K562 (cell line): ENCODE measurements at regions not wholly inside any gene's neighbourhood (a gene's known extent, or its start where the extent isn't known, plus 50 kb on each side); places are given as distances from the start of the nearest gene placed in this dataset.

ENCODE experiments used
- ATAC-seq: fragments of 200-7000 bp; cut with Tn5 transposase; 3 replicates; pipeline ENCODE4 v1.9.1; 2020; ENCODE audit warnings: moderate library complexity
- BruUV-seq: library from RNA; stranded (reverse); fragments of 400-500 nt; replicated peaks from 2 replicates; lab custom pipeline; 2021; lab: Mats Ljungman, UMichigan
- CTCF ChIA-PET: fragments of 300-600 bp; formaldehyde crosslinking; extraction: SDS; loops from one replicate; lab custom pipeline; 2021; ENCODE audit warnings: low intra/inter-chr PET ratio; lab: Yijun Ruan, JAX
- POLR2A ChIA-PET: fragments of 300-600, 350-650 bp; sonication (Branson Sonifier 250); formaldehyde crosslinking; extraction: SDS; loops from one replicate; lab custom pipeline; 2021; ENCODE audit warnings: antibody characterized with exemption, inconsistent platforms; lab: Yijun Ruan, JAX
- DNase-seq, 4 experiments: peaks; one replicate each; pipeline versions ENCODE4 v3.0.0 to v3.0.0-alpha.2; 2011 to 2018; ENCODE audit warnings: low spot score in 3 of 4, mixed read lengths in 3 of 4; ENCODE audit errors: extremely low read depth in 1 of 4
- FAIRE-seq: peaks from 2 replicates; lab custom pipeline; 2011; peaks lifted over from hg19 to GRCh38; lab: Jason Lieb, UNC
- H2AFZ ChIP-seq: 2 replicates; pipeline ENCODE4 v1.6.0; 2011; ENCODE audit warnings: low read depth, low read length, control low read depth, inconsistent platforms
- H3K27ac ChIP-seq: fragments of 200-600 bp; 3 replicates; pipeline ENCODE4 v1.8.0; 2011; ENCODE audit warnings: low read depth, mild to moderate bottlenecking, control low read depth, inconsistent platforms, low read length, moderate library complexity, mixed read lengths; ENCODE audit errors: extremely low read depth
- H3K27me3 ChIP-seq, 2 experiments: fragments of 300-600 bp in 1 of 2; 2 replicates in 1 of 2; 3 replicates in 1 of 2; pipeline versions ENCODE4 v1.6.0 to v1.8.0; 2011; ENCODE audit warnings: inconsistent platforms in 2 of 2, low read length in 2 of 2, mild to moderate bottlenecking in 1 of 2, mixed read lengths in 1 of 2, moderate library complexity in 1 of 2; ENCODE audit not compliant: control insufficient read depth in 2 of 2, insufficient read depth in 2 of 2
- H3K36me3 ChIP-seq: fragments of 300-600 bp; 3 replicates; pipeline ENCODE4 v1.8.0; 2011; ENCODE audit warnings: mild to moderate bottlenecking, low read length, inconsistent platforms; ENCODE audit not compliant: control insufficient read depth, insufficient read depth
- H3K4me1 ChIP-seq, 2 experiments: fragments of 200-600 bp in 1 of 2; replicated peaks in 1 of 2; 2 replicates in 1 of 2; 3 replicates in 1 of 2; pipeline versions ENCODE4 v1.5.1 to v1.8.0; 2011; ENCODE audit warnings: inconsistent platforms in 2 of 2, low read length in 2 of 2, mild to moderate bottlenecking in 1 of 2, mixed read lengths in 1 of 2, moderate library complexity in 1 of 2; ENCODE audit not compliant: control insufficient read depth in 2 of 2, insufficient read depth in 2 of 2
- H3K4me2 ChIP-seq: 2 replicates; pipeline ENCODE4 v1.6.1; 2011; ENCODE audit warnings: low read length, control low read depth, inconsistent platforms, mixed read lengths; ENCODE audit not compliant: insufficient read depth
- H3K4me3 ChIP-seq: fragments of 200-600 bp; sonication (generic), shearing (Covaris generic); 2 replicates; pipeline ENCODE4 v1.5.1; 2016; ENCODE audit warnings: control low read depth, inconsistent platforms
- H3K79me2 ChIP-seq: fragments of 200-600 bp; 3 replicates; pipeline ENCODE4 v1.8.0; 2011; ENCODE audit warnings: low read length, inconsistent platforms; ENCODE audit not compliant: control insufficient read depth, insufficient read depth
- H3K9ac ChIP-seq, 2 experiments: 2 replicates each; pipeline versions ENCODE4 v1.6.0 to v1.6.1; 2011; ENCODE audit warnings: low read depth in 2 of 2, low read length in 2 of 2, control low read depth in 1 of 2, inconsistent platforms in 1 of 2, mild to moderate bottlenecking in 1 of 2, mixed read lengths in 1 of 2; ENCODE audit not compliant: insufficient read depth in 1 of 2
- H3K9me1 ChIP-seq: one replicate; pipeline ENCODE4 v1.6.0; 2011; ENCODE audit warnings: inconsistent platforms, mild to moderate bottlenecking, low read length, moderate library complexity; ENCODE audit not compliant: control insufficient read depth, insufficient read depth
- H3K9me3 ChIP-seq: replicated peaks from 2 replicates; pipeline ENCODE4 v1.5.1; 2011; ENCODE audit warnings: low read depth, low read length, inconsistent platforms; ENCODE audit not compliant: control insufficient read depth, insufficient read depth
- H4K20me1 ChIP-seq: replicated peaks from 2 replicates; pipeline ENCODE4 v1.6.1; 2011; ENCODE audit warnings: low read length, inconsistent platforms, mixed read lengths; ENCODE audit not compliant: control insufficient read depth, insufficient read depth
- BCL6 ChIP-seq: fragments of 250-450 bp; sonication (Bioruptor Pico); IDR thresholded peaks from 2 replicates; pipeline ENCODE4 v1.4.0; 2020
- CBX8 ChIP-seq: fragments of 200-600 bp; sonication (generic); IDR thresholded peaks from 2 replicates; pipeline ENCODE4 v1.6.1; 2012; ENCODE audit warnings: borderline replicate concordance, mixed run types, low read depth, mild to moderate bottlenecking, moderate library complexity, mixed read lengths, low read length, control low read depth, inconsistent platforms; ENCODE audit not compliant: poor library complexity, severe bottlenecking; ENCODE audit errors: extremely low read depth
- CC2D1A ChIP-seq: fragments of 450-650 bp; IDR thresholded peaks from 2 replicates; pipeline ENCODE4 v1.6.1; 2017; ENCODE audit warnings: mild to moderate bottlenecking
- DPF2 ChIP-seq: fragments of 450-650 bp; IDR thresholded peaks from 2 replicates; pipeline ENCODE4 v1.6.1; 2016
- HEY1 ChIP-seq: fragments of 250-450 bp; sonication (Bioruptor Pico); IDR thresholded peaks from 2 replicates; pipeline ENCODE4 v1.5.0; 2020; ENCODE audit warnings: mild to moderate bottlenecking, moderate library complexity, borderline replicate concordance
- KDM4B ChIP-seq, 2 experiments: fragments of 450-650 bp in 1 of 2; sonication (generic) in 1 of 2; IDR thresholded peaks; 2 replicates each; pipeline ENCODE4 v1.6.1; 2016 to 2017; ENCODE audit warnings: borderline replicate concordance in 2 of 2, antibody characterized with exemption in 1 of 2, low read depth in 1 of 2, mild to moderate bottlenecking in 1 of 2
- MCM7 ChIP-seq, 2 experiments: fragments of 450-650 bp; IDR thresholded peaks; 2 replicates each; pipeline ENCODE4 v1.6.1; 2016 to 2018
- MEF2D ChIP-seq: conservative IDR thresholded peaks from 2 replicates; pipeline ENCODE4 v1.6.1; 2016; ENCODE audit warnings: low read depth, missing genetic modification characterization, missing compliant biosample characterization
- MTF1 ChIP-seq: fragments of 250-450 bp; sonication (Bioruptor Pico); IDR thresholded peaks from 2 replicates; pipeline ENCODE4 v1.9.0; 2021; ENCODE audit warnings: moderate library complexity, mild to moderate bottlenecking, inconsistent platforms, borderline replicate concordance
- RBM14 ChIP-seq: fragments of 200-400 bp; formaldehyde crosslinking; IDR thresholded peaks from 2 replicates; pipeline ENCODE4 v1.6.1; 2018; ENCODE audit warnings: low read depth, mild to moderate bottlenecking, low read length, moderate library complexity, borderline replicate concordance; ENCODE audit not compliant: insufficient read depth
- RCOR1 ChIP-seq, 2 experiments: IDR thresholded peaks; 2 replicates each; pipeline ENCODE4 v1.6.1; 2012; ENCODE audit warnings: low read depth in 2 of 2, low read length in 2 of 2, borderline replicate concordance in 1 of 2, improper control_type of control experiment in 1 of 2
- TEAD4 ChIP-seq, 2 experiments: sonication (generic) in 1 of 2; formaldehyde crosslinking in 1 of 2; IDR thresholded peaks; 2 replicates each; pipeline versions ENCODE4 v1.6.1 to v1.8.0; 2012 to 2022; ENCODE audit warnings: borderline replicate concordance in 1 of 2, inconsistent platforms in 1 of 2, low read length in 1 of 2, mild to moderate bottlenecking in 1 of 2, missing genetic modification reagents in 1 of 2
- ZNF165 ChIP-seq: fragments of 250-450 bp; sonication (Bioruptor Pico); IDR thresholded peaks from 2 replicates; pipeline ENCODE4 v1.4.0; 2020; ENCODE audit warnings: borderline replicate concordance
- ZNF518B ChIP-seq: fragments of 250-450 bp; sonication (Bioruptor Pico); IDR thresholded peaks from 2 replicates; pipeline ENCODE4 v1.5.0; 2021; ENCODE audit warnings: mild to moderate bottlenecking, moderate library complexity
- WGBS: fragments of 100-300 bp; shearing (Covaris generic); methylation state at CpG from one replicate; pipeline ENCODE4 v1.1.6; 2016; ENCODE audit warnings: low coverage, mixed read lengths; ENCODE audit not compliant: insufficient coverage; ENCODE audit errors: missing lambda C conversion rate; 5-methylcytosine and 5-hydroxymethylcytosine counted together
- in situ Hi-C: fragments of 300-500 bp; cut with MboI; formaldehyde crosslinking; loops from 4 replicates; pipeline ENCODE4 v1.15.0; 2018; ENCODE audit warnings: inconsistent platforms, mixed read lengths
- intact Hi-C: fragments of 100-400 bp; cut with micrococcal nuclease; formaldehyde crosslinking; loops from 2 replicates; pipeline ENCODE4 v1.14.2; 2022
- TF ChIP-seq, protein P1 (sequence below): fragments of 250-450 bp; sonication (Bioruptor Pico); IDR thresholded peaks from 2 replicates; pipeline ENCODE4 v1.8.0; 2022; ENCODE audit warnings: moderate library complexity, mild to moderate bottlenecking, inconsistent platforms
- TF ChIP-seq, protein P2 (sequence below): sonication (generic); formaldehyde crosslinking; IDR thresholded peaks from 2 replicates; pipeline ENCODE4 v1.9.0; 2022; ENCODE audit warnings: mild to moderate bottlenecking, missing genetic modification reagents

GRCh38 chr2:158738363-158738762 is 56.8 kb upstream of the DAPL1 start:
- Histone ChIP-seq H3K27ac (no peak overlapping the region), H3K36me3 (no peaks in the 10 kb centered on the region), H3K27me3 (peaks cover 24 to 57% of the 10 kb centered on the region in 2 experiments), H3K4me3 (no peak overlapping the region), H3K4me1 (no peaks in the 10 kb centered on the region), H3K79me2 (no peaks in the 10 kb centered on the region), H3K9me1 (no peaks in the 10 kb centered on the region), H3K9me3 (no peaks in the 10 kb centered on the region), H3K9ac (no peak overlapping the region), H2AFZ (no peak overlapping the region), H3K4me2 (no peak overlapping the region), H4K20me1 (no peaks in the 10 kb centered on the region)
- ChIA-PET POLR2A (interaction anchor here (0.5 to 1.1 kb wide), 2 partner anchors 16 to 24 kb away, joined by 3 read pairs; no protein-coding TSS in a partner anchor), CTCF (no interaction called here)
- in situ Hi-C loops (loop anchor here (25.0 kb wide), 1 partner anchor 1251 kb away; no protein-coding TSS in a partner anchor), intact Hi-C loops (no loop called here)
- FAIRE-seq (no peak), DNase-seq (peak in 1 of 4 experiments; percentile 33), ATAC-seq (peak; percentile 72)
- no TSS peak for BruUV-seq
- 0% methylated on average over 5 of the region's 5 CpGs for WGBS
- TF ChIP-seq KDM4B (IDR thresholded peaks at IDR 0.05; ENCODE audit: borderline replicate concordance in 2 of 2, low read depth in 1 of 2) (no peak), CBX8 (no peak), MCM7 (IDR thresholded peaks at IDR 0.05) (no peak), RCOR1 (IDR thresholded peaks at IDR 0.05; ENCODE audit: borderline replicate concordance in 1 of 2, low read depth in 2 of 2, low read length in 2 of 2) (peak in 1 of 2 experiments; percentile 94; a peak in 3 of 4 replicates), TEAD4 (IDR thresholded peaks at IDR 0.05; ENCODE audit: low read length) (peak; percentile 19; the same call in 1 of the 2 replicates), TEAD4 (CRISPR knock-in tag; IDR thresholded peaks at IDR 0.05; ENCODE audit: borderline replicate concordance) (no peak), MEF2D (no peak), CC2D1A (0 out of 2 replicates have a peak, but pooled peaks have one; percentile 32), HEY1 (CRISPR knock-in tag) (no peak), RBM14 (no peak), ZNF165 (CRISPR knock-in tag) (no peak), ZNF518B (no peak), BCL6 (CRISPR knock-in tag) (no peak), DPF2 (no peak), MTF1 (no peak)
- TF ChIP-seq, protein P1, sequence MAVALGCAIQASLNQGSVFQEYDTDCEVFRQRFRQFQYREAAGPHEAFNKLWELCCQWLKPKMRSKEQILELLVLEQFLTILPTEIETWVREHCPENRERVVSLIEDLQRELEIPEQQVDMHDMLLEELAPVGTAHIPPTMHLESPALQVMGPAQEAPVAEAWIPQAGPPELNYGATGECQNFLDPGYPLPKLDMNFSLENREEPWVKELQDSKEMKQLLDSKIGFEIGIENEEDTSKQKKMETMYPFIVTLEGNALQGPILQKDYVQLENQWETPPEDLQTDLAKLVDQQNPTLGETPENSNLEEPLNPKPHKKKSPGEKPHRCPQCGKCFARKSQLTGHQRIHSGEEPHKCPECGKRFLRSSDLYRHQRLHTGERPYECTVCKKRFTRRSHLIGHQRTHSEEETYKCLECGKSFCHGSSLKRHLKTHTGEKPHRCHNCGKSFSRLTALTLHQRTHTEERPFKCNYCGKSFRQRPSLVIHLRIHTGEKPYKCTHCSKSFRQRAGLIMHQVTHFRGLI (CRISPR knock-in tag), result no peak
- TF ChIP-seq, protein P2, sequence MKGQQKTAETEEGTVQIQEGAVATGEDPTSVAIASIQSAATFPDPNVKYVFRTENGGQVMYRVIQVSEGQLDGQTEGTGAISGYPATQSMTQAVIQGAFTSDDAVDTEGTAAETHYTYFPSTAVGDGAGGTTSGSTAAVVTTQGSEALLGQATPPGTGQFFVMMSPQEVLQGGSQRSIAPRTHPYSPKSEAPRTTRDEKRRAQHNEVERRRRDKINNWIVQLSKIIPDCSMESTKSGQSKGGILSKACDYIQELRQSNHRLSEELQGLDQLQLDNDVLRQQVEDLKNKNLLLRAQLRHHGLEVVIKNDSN (CRISPR knock-in tag), result no peak
